Right lobe of liver (tissue), 6 donors: ENCODE measurements at regions not wholly inside any gene's neighbourhood (a gene's known extent, or its start where the extent isn't known, plus 50 kb on each side); places are given as distances from the start of the nearest gene placed in this dataset.
"Not testable (repeated sequence)": the region's sequence is repeated elsewhere in the genome, so short reads cannot be mapped to it uniquely, and the experiment has no call there.

Source experiments
- ATAC-seq, 4 donors: fragments of 200-7000 bp; cut with Tn5 transposase; one replicate each; pipeline ENCODE4 v1.9.1; 2020; ENCODE audit warnings: mild to moderate bottlenecking in 4 of 4, moderate library complexity in 4 of 4
- DNase-seq, 3 donors: peaks; one replicate each; pipeline ENCODE4 v3.0.0-alpha.2; 2020
- H3K27ac ChIP-seq, 3 donors: fragments of 200-600 bp; one replicate each; pipeline ENCODE4 v1.8.0; 2022
- H3K27me3 ChIP-seq, 2 donors: fragments of 200-600 bp; one replicate each; pipeline ENCODE4 v1.8.0; 2022
- H3K36me3 ChIP-seq, 4 donors: fragments of 200-600 bp; sonication (generic) in 1 of 4; one replicate each; pipeline versions ENCODE4 v1.5.1 to v1.8.0; 2017 to 2022; ENCODE audit warnings: control low read depth in 1 of 4
- H3K4me1 ChIP-seq, 4 donors: fragments of 200-600 bp; sonication (generic) in 1 of 4; one replicate each; pipeline versions ENCODE4 v1.5.1 to v1.8.0; 2017 to 2022; ENCODE audit warnings: control low read depth in 1 of 4
- H3K4me3 ChIP-seq, 3 donors: fragments of 200-600 bp; one replicate each; pipeline ENCODE4 v1.8.0; 2022
- H3K9me3 ChIP-seq, 4 donors: fragments of 200-600 bp; sonication (generic) in 1 of 4; one replicate each; pipeline versions ENCODE4 v1.5.1 to v1.8.0; 2017 to 2022; ENCODE audit warnings: control low read depth in 1 of 4
- CTCF ChIP-seq, 4 donors: fragments of 200-600 bp in 3 of 4; fragments of 450-650 bp in 1 of 4; IDR thresholded peaks; one replicate each; pipeline versions ENCODE4 v1.5.1 to v1.8.0; 2016 to 2022; ENCODE audit warnings: antibody characterized with exemption in 4 of 4, mild to moderate bottlenecking in 2 of 4
- POLR2A ChIP-seq: fragments of 450-650 bp; IDR thresholded peaks from one replicate; pipeline ENCODE4 v1.6.1; 2017; ENCODE audit warnings: antibody characterized with exemption, mild to moderate bottlenecking
- WGBS: methylation state at CpG from one replicate; pipeline ENCODE4 v1.1.6; 2018; ENCODE audit warnings: low coverage, low lambda C conversion rate; ENCODE audit not compliant: insufficient coverage; ENCODE audit errors: missing lambda C conversion rate; 5-methylcytosine and 5-hydroxymethylcytosine counted together
- intact Hi-C, 2 donors: fragments of 100-400 bp; cut with DNase I; formaldehyde crosslinking; loops; one replicate each; pipeline versions ENCODE4 v1.11.2 to v1.14.1; 2022
- donor health status: DM: no; HTN: yes; CAD: no.
- donor health status: DM: no; HTN: no; CAD: no.
- donor health status: DM: no; HTN: no; CAD: no.
- donor health status: DM: no; HTN: yes; CAD: no.
- donor health status: DM: no; HTN: yes; CAD: no.

DNA sequence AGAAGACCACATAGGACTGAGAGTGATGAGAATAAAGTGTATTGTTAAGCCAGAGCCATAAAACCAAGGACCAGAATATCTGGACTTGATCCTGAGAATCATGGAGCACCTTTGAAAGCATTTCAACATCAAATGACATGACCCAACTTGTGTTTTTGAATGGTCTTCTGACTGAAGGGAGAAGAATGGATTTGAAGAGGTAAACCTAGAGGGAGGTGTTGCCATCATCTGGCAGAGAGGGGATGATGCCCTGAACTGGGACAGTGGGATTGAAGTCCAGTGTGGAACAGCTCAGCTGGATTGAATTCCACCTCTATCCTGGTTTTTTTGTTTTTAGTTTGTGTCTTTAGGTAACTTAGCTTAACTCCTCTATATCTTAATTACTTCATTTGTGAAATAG lies 570.0 kb downstream of the TBC1D32 start:
- TF ChIP-seq CTCF (IDR thresholded peaks at IDR 0.05) = no peak
- TF ChIP-seq POLR2A = no peak
- Histone ChIP-seq H3K27ac (no peak overlapping the region), H3K4me3 (no peak overlapping the region), H3K4me1 (no peaks in the 10 kb centered on the region), H3K27me3 (no peaks in the 10 kb centered on the region), H3K9me3 (no peaks in the 10 kb centered on the region), H3K36me3 (no peaks in the 10 kb centered on the region)
- intact Hi-C loops = no loop called here
- no peak for DNase-seq
- no peak for ATAC-seq

- no peaks in the 10 kb centered on the region for H3K27me3 ChIP-seq
- H3K27ac ChIP-seq = no peak overlapping the region
- H3K9me3 ChIP-seq = no peaks in the 10 kb centered on the region
- no peaks in the 10 kb centered on the region for H3K36me3 ChIP-seq
- intact Hi-C loops = no loop called here
- no peaks in the 10 kb centered on the region for H3K4me1 ChIP-seq
- no peak overlapping the region for H3K4me3 ChIP-seq
- TF ChIP-seq POLR2A = no peak
- no peak for TF ChIP-seq CTCF (IDR thresholded peaks at IDR 0.05)
- DNase-seq (no peak), ATAC-seq (no peak)
- WGBS = 47% methylated on average over 1 of the region's 1 CpG
Measured at GRCh38 chr6:120759570-120759969, 574.7 kb downstream of the TBC1D32 start.

GRCh38 chr6:120748574-120748973 lies 585.7 kb downstream of the TBC1D32 start:
- DNase-seq, ATAC-seq, H3K4me1 ChIP-seq, H3K4me3 ChIP-seq, H3K27ac ChIP-seq, H3K36me3 ChIP-seq, H3K27me3 ChIP-seq, H3K9me3 ChIP-seq, intact Hi-C loops: not testable (repeated sequence)
- WGBS = 93% methylated on average over 7 of the region's 12 CpGs

GRCh38 chr6:120736740-120737139 lies 597.5 kb downstream of the TBC1D32 start:
- no peak overlapping the region for H3K27ac ChIP-seq
- ATAC-seq (no peak), DNase-seq (no peak)
- H3K4me1 ChIP-seq = no peaks in the 10 kb centered on the region
- intact Hi-C loops = no loop called here
- TF ChIP-seq CTCF (IDR thresholded peaks at IDR 0.05) (no peak), POLR2A (no peak)
- H3K9me3 ChIP-seq = no peaks in the 10 kb centered on the region
- no peak overlapping the region for H3K4me3 ChIP-seq
- H3K36me3 ChIP-seq = no peaks in the 10 kb centered on the region
- H3K27me3 ChIP-seq = no peaks in the 10 kb centered on the region
- 64% methylated on average over 2 of the region's 2 CpGs for WGBS

GRCh38 chr6:120735641-120736040 lies 598.6 kb downstream of the TBC1D32 start:
- intact Hi-C loops = no loop called here
- TF ChIP-seq CTCF (IDR thresholded peaks at IDR 0.05) (no peak), POLR2A (no peak)
- no peaks in the 10 kb centered on the region for H3K36me3 ChIP-seq
- DNase-seq (no peak), ATAC-seq (no peak)
- H3K9me3 ChIP-seq = no peaks in the 10 kb centered on the region
- H3K4me3 ChIP-seq = no peak overlapping the region
- WGBS = 46% methylated on average over 2 of the region's 2 CpGs
- H3K4me1 ChIP-seq = no peaks in the 10 kb centered on the region
- H3K27me3 ChIP-seq = no peaks in the 10 kb centered on the region
- H3K27ac ChIP-seq = no peak overlapping the region
